ENCODE measurements at regions not wholly inside any gene's neighbourhood (a gene's known extent, or its start where the extent isn't known, plus 50 kb on each side); places are given as distances from the start of the nearest gene placed in this dataset.
"Not testable (repeated sequence)": the region's sequence is repeated elsewhere in the genome, so short reads cannot be mapped to it uniquely, and the experiment has no call there.

- no peak for DNase-seq
These were observed 451.0 kb downstream of the EDEM1 start for GRCh38 chr3:5638550-5638949.

- no peak for DNase-seq
These were observed 457.5 kb downstream of the EDEM1 start for GRCh38 chr3:5644773-5645670.

GRCh38 chr3:5645692-5646410, 458.3 kb downstream of the EDEM1 start:
- DNase-seq, result no peak

GRCh38 chr3:5650303-5650702, 462.8 kb downstream of the EDEM1 start:
- DNase-seq, result no peak

GRCh38 chr3:5651351-5651750, 463.8 kb downstream of the EDEM1 start:
- DNase-seq, result no peak

- DNase-seq, result no peak
These were observed 466.1 kb downstream of the EDEM1 start for GRCh38 chr3:5653426-5654143.

- no peak for DNase-seq
These were observed 469.6 kb downstream of the EDEM1 start for GRCh38 chr3:5657106-5657505.

- no peak for DNase-seq
These were observed 476.1 kb downstream of the EDEM1 start for GRCh38 chr3:5663601-5664000.

GRCh38 chr3:5666455-5666854, 478.9 kb downstream of the EDEM1 start:
- DNase-seq, result no peak

- DNase-seq, result no peak
These were observed 486.0 kb downstream of the EDEM1 start for GRCh38 chr3:5673521-5673920.

- DNase-seq, result no peak
These were observed 487.8 kb downstream of the EDEM1 start for GRCh38 chr3:5675319-5675718.

- DNase-seq, result no peak
These were observed 490.0 kb downstream of the EDEM1 start for GRCh38 chr3:5677555-5677954.

GRCh38 chr3:5678248-5678647, 490.7 kb downstream of the EDEM1 start:
- no peak for DNase-seq

- DNase-seq, result no peak
These were observed 491.3 kb downstream of the EDEM1 start for GRCh38 chr3:5678844-5679243.

- DNase-seq, result no peak
These were observed 499.7 kb downstream of the EDEM1 start for GRCh38 chr3:5687230-5687629.

- no peak for DNase-seq
These were observed 503.0 kb downstream of the EDEM1 start for GRCh38 chr3:5690490-5690889.

GRCh38 chr3:5690904-5691532, 503.5 kb downstream of the EDEM1 start:
- no peak for DNase-seq

GRCh38 chr3:5692446-5692845, 504.9 kb downstream of the EDEM1 start:
- DNase-seq, result no peak

- DNase-seq, result no peak
These were observed 506.8 kb downstream of the EDEM1 start for GRCh38 chr3:5694266-5694665.

GRCh38 chr3:5698851-5699250, 511.3 kb downstream of the EDEM1 start:
- no peak for DNase-seq

GRCh38 chr3:5699313-5699712, 511.8 kb downstream of the EDEM1 start:
- DNase-seq, result no peak

GRCh38 chr3:5699811-5700210, 512.3 kb downstream of the EDEM1 start:
- no peak for DNase-seq

- DNase-seq, result not testable (repeated sequence)
These were observed 513.5 kb downstream of the EDEM1 start for GRCh38 chr3:5701005-5701404.
